ENCODE measurements at regions not wholly inside any gene's neighbourhood (a gene's known extent, or its start where the extent isn't known, plus 50 kb on each side); places are given as distances from the start of the nearest gene placed in this dataset.
A peak's percentile ranks its signal among the peaks of the same experiment; 100 is the strongest.

- H3K9ac ChIP-seq (ENCODE audit: low read depth, low read length) = no peak overlapping the region
- no peaks in the 10 kb centered on the region for H3K27me3 ChIP-seq (ENCODE audit: insufficient read depth, low read length)
- no peaks in the 10 kb centered on the region for H3K36me3 ChIP-seq (ENCODE audit: insufficient read depth, low read depth, low read length)
- H3K4me1 ChIP-seq (ENCODE audit: insufficient read depth, low read length) = no peaks in the 10 kb centered on the region
- peaks cover 4% of the 10 kb centered on the region; the same call in 1 of the 2 replicates for H3K9me3 ChIP-seq (ENCODE audit: insufficient read depth, low read depth, low read length)
- no peak overlapping the region for H3K27ac ChIP-seq (ENCODE audit: low read length)
- H3K4me3 ChIP-seq (ENCODE audit: low read length) = no peak overlapping the region
Measured at GRCh38 chr13:53460796-53461195, 432.2 kb downstream of the OLFM4 start.

GRCh38 chr13:53463106-53463505, 434.5 kb downstream of the OLFM4 start:
- Histone ChIP-seq H3K9ac (ENCODE audit: low read depth, low read length) (no peak overlapping the region), H3K4me1 (ENCODE audit: insufficient read depth, low read length) (no peaks in the 10 kb centered on the region), H3K4me3 (ENCODE audit: low read length) (no peak overlapping the region), H3K27ac (ENCODE audit: low read length) (no peak overlapping the region), H3K27me3 (ENCODE audit: insufficient read depth, low read length) (no peaks in the 10 kb centered on the region), H3K36me3 (ENCODE audit: insufficient read depth, low read depth, low read length) (no peaks in the 10 kb centered on the region), H3K9me3 (ENCODE audit: insufficient read depth, low read depth, low read length) (no peaks in the 10 kb centered on the region)

- Histone ChIP-seq H3K27ac (ENCODE audit: low read length) (no peak overlapping the region), H3K4me1 (ENCODE audit: insufficient read depth, low read length) (no peaks in the 10 kb centered on the region), H3K4me3 (ENCODE audit: low read length) (no peak overlapping the region), H3K9ac (ENCODE audit: low read depth, low read length) (no peak overlapping the region), H3K9me3 (ENCODE audit: insufficient read depth, low read depth, low read length) (no peaks in the 10 kb centered on the region), H3K27me3 (ENCODE audit: insufficient read depth, low read length) (no peaks in the 10 kb centered on the region), H3K36me3 (ENCODE audit: insufficient read depth, low read depth, low read length) (no peaks in the 10 kb centered on the region)
Measured at GRCh38 chr13:53466576-53466975, 438.0 kb downstream of the OLFM4 start.

- Histone ChIP-seq H3K4me1 (ENCODE audit: insufficient read depth, low read length) (no peaks in the 10 kb centered on the region; the same call in 1 of the 2 replicates), H3K9me3 (ENCODE audit: insufficient read depth, low read depth, low read length) (no peaks in the 10 kb centered on the region), H3K4me3 (ENCODE audit: low read length) (no peak overlapping the region), H3K27me3 (ENCODE audit: insufficient read depth, low read length) (no peaks in the 10 kb centered on the region), H3K27ac (ENCODE audit: low read length) (no peak overlapping the region), H3K36me3 (ENCODE audit: insufficient read depth, low read depth, low read length) (no peaks in the 10 kb centered on the region), H3K9ac (ENCODE audit: low read depth, low read length) (no peak overlapping the region)
Measured at GRCh38 chr13:53473397-53473796, 444.8 kb downstream of the OLFM4 start.

- no peaks in the 10 kb centered on the region; the same call in 1 of the 2 replicates for H3K4me1 ChIP-seq (ENCODE audit: insufficient read depth, low read length)
- H3K4me3 ChIP-seq (ENCODE audit: low read length) = no peak overlapping the region
- H3K9me3 ChIP-seq (ENCODE audit: insufficient read depth, low read depth, low read length) = peaks cover 4% of the 10 kb centered on the region; the same call in 1 of the 2 replicates
- H3K27me3 ChIP-seq (ENCODE audit: insufficient read depth, low read length) = no peaks in the 10 kb centered on the region
- no peaks in the 10 kb centered on the region for H3K36me3 ChIP-seq (ENCODE audit: insufficient read depth, low read depth, low read length)
- H3K27ac ChIP-seq (ENCODE audit: low read length) = no peak overlapping the region
- H3K9ac ChIP-seq (ENCODE audit: low read depth, low read length) = no peak overlapping the region
Measured at GRCh38 chr13:53474878-53475277, 446.3 kb downstream of the OLFM4 start.

- Histone ChIP-seq H3K4me3 (ENCODE audit: low read length) (no peak overlapping the region), H3K9ac (ENCODE audit: low read depth, low read length) (no peak overlapping the region), H3K27ac (ENCODE audit: low read length) (no peak overlapping the region), H3K9me3 (ENCODE audit: insufficient read depth, low read depth, low read length) (no peaks in the 10 kb centered on the region), H3K4me1 (ENCODE audit: insufficient read depth, low read length) (no peaks in the 10 kb centered on the region), H3K36me3 (ENCODE audit: insufficient read depth, low read depth, low read length) (no peaks in the 10 kb centered on the region), H3K27me3 (ENCODE audit: insufficient read depth, low read length) (no peaks in the 10 kb centered on the region)
Measured at GRCh38 chr13:53490752-53491151, 462.1 kb downstream of the OLFM4 start.

GRCh38 chr13:53494406-53494805, 465.8 kb downstream of the OLFM4 start:
- Histone ChIP-seq H3K9me3 (ENCODE audit: insufficient read depth, low read depth, low read length) (no peaks in the 10 kb centered on the region), H3K4me3 (ENCODE audit: low read length) (no peak overlapping the region), H3K9ac (ENCODE audit: low read depth, low read length) (no peak overlapping the region)

GRCh38 chr13:53499576-53500133, 471.0 kb downstream of the OLFM4 start:
- no peaks in the 10 kb centered on the region for H3K4me1 ChIP-seq (ENCODE audit: insufficient read depth, low read length)
- H3K9ac ChIP-seq (ENCODE audit: low read depth, low read length) = no peak overlapping the region
- H3K4me3 ChIP-seq (ENCODE audit: low read length) = no peak overlapping the region
- no peak overlapping the region for H3K27ac ChIP-seq (ENCODE audit: low read length)
- no peaks in the 10 kb centered on the region for H3K27me3 ChIP-seq (ENCODE audit: insufficient read depth, low read length)
- no peaks in the 10 kb centered on the region for H3K36me3 ChIP-seq (ENCODE audit: insufficient read depth, low read depth, low read length)
- H3K9me3 ChIP-seq (ENCODE audit: insufficient read depth, low read depth, low read length) = no peaks in the 10 kb centered on the region

More at GRCh38 chr13:53494406-53494805, 465.8 kb downstream of the OLFM4 start:
- Histone ChIP-seq H3K36me3 (ENCODE audit: insufficient read depth, low read depth, low read length) (no peaks in the 10 kb centered on the region), H3K27me3 (ENCODE audit: insufficient read depth, low read length) (no peaks in the 10 kb centered on the region), H3K27ac (ENCODE audit: low read length) (no peak overlapping the region), H3K4me1 (ENCODE audit: insufficient read depth, low read length) (no peaks in the 10 kb centered on the region)

- H3K36me3 ChIP-seq (ENCODE audit: insufficient read depth, low read depth, low read length) = no peaks in the 10 kb centered on the region
- no peaks in the 10 kb centered on the region for H3K27me3 ChIP-seq (ENCODE audit: insufficient read depth, low read length)
- H3K9ac ChIP-seq (ENCODE audit: low read depth, low read length) = no peak overlapping the region
- no peak overlapping the region for H3K27ac ChIP-seq (ENCODE audit: low read length)
- no peak overlapping the region for H3K4me3 ChIP-seq (ENCODE audit: low read length)
- no peaks in the 10 kb centered on the region for H3K4me1 ChIP-seq (ENCODE audit: insufficient read depth, low read length)
- no peaks in the 10 kb centered on the region for H3K9me3 ChIP-seq (ENCODE audit: insufficient read depth, low read depth, low read length)
Measured at GRCh38 chr13:53501387-53501786, 472.8 kb downstream of the OLFM4 start.

GRCh38 chr13:53507741-53508140, 479.1 kb downstream of the OLFM4 start:
- no peaks in the 10 kb centered on the region for H3K27me3 ChIP-seq (ENCODE audit: insufficient read depth, low read length)
- no peak overlapping the region for H3K27ac ChIP-seq (ENCODE audit: low read length)
- H3K4me1 ChIP-seq (ENCODE audit: insufficient read depth, low read length) = peaks cover 14% of the 10 kb centered on the region
- no peak overlapping the region for H3K9ac ChIP-seq (ENCODE audit: low read depth, low read length)
- no peaks in the 10 kb centered on the region for H3K36me3 ChIP-seq (ENCODE audit: insufficient read depth, low read depth, low read length)
- H3K4me3 ChIP-seq (ENCODE audit: low read length) = no peak overlapping the region
- H3K9me3 ChIP-seq (ENCODE audit: insufficient read depth, low read depth, low read length) = no peaks in the 10 kb centered on the region

GRCh38 chr13:53512635-53513034, 484.0 kb downstream of the OLFM4 start:
- Histone ChIP-seq H3K9me3 (ENCODE audit: insufficient read depth, low read depth, low read length) (no peaks in the 10 kb centered on the region), H3K27me3 (ENCODE audit: insufficient read depth, low read length) (no peaks in the 10 kb centered on the region), H3K4me1 (ENCODE audit: insufficient read depth, low read length) (peaks cover 18% of the 10 kb centered on the region), H3K27ac (ENCODE audit: low read length) (no peak overlapping the region), H3K4me3 (ENCODE audit: low read length) (no peak overlapping the region), H3K36me3 (ENCODE audit: insufficient read depth, low read depth, low read length) (no peaks in the 10 kb centered on the region), H3K9ac (ENCODE audit: low read depth, low read length) (no peak overlapping the region)

GRCh38 chr13:53513226-53513625, 484.6 kb downstream of the OLFM4 start:
- H3K4me1 ChIP-seq (ENCODE audit: insufficient read depth, low read length) = peaks cover 12% of the 10 kb centered on the region
- no peaks in the 10 kb centered on the region for H3K9me3 ChIP-seq (ENCODE audit: insufficient read depth, low read depth, low read length)
- no peak overlapping the region for H3K27ac ChIP-seq (ENCODE audit: low read length)

More at GRCh38 chr13:53513226-53513625, 484.6 kb downstream of the OLFM4 start:
- H3K27me3 ChIP-seq (ENCODE audit: insufficient read depth, low read length) = no peaks in the 10 kb centered on the region
- H3K4me3 ChIP-seq (ENCODE audit: low read length) = peak overlapping the region; percentile 4; the same call in 1 of the 2 replicates
- H3K36me3 ChIP-seq (ENCODE audit: insufficient read depth, low read depth, low read length) = no peaks in the 10 kb centered on the region
- no peak overlapping the region for H3K9ac ChIP-seq (ENCODE audit: low read depth, low read length)

Data from iPS-20b (cell line).